Stimulated activated naive B cell treated with anti-CD40 and anti-IgM and Interleukin-4, amounts not matched to agents 10 μg/mL and 1 μg/mL and 100 μg/mL, for 72 hours (primary cell): ENCODE measurements at regions not wholly inside any gene's neighbourhood (a gene's known extent, or its start where the extent isn't known, plus 50 kb on each side); places are given as distances from the start of the nearest gene placed in this dataset.

ENCODE experiments used
- ATAC-seq, 2 donors: fragments of 150-1000 bp; cut with Tn5 transposase; replicated peaks; 2 replicates each; pipeline ENCODE4 v1.10.0; 2021; ENCODE audit warnings: moderate library complexity in 1 of 2
- DNase-seq: peaks from one replicate; pipeline ENCODE4 v3.0.0; 2021
- H3K27ac Mint-ChIP-seq: one replicate; pipeline ENCODE4 v1.8.0; 2022; ENCODE audit warnings: mild to moderate bottlenecking, mixed read lengths
- H3K27me3 Mint-ChIP-seq, 2 donors: one replicate each; pipeline ENCODE4 v1.8.0; 2022; ENCODE audit warnings: mixed read lengths in 2 of 2
- H3K36me3 Mint-ChIP-seq, 2 donors: one replicate each; pipeline ENCODE4 v1.8.0; 2022; ENCODE audit warnings: mixed read lengths in 2 of 2, mild to moderate bottlenecking in 1 of 2
- H3K4me1 Mint-ChIP-seq, 2 donors: one replicate each; pipeline ENCODE4 v1.8.0; 2022; ENCODE audit warnings: mixed read lengths in 2 of 2, mild to moderate bottlenecking in 1 of 2
- H3K4me3 Mint-ChIP-seq, 2 donors: one replicate each; pipeline ENCODE4 v1.8.0; 2022; ENCODE audit warnings: mild to moderate bottlenecking in 2 of 2, mixed read lengths in 2 of 2, moderate library complexity in 1 of 2
- H3K9me3 Mint-ChIP-seq, 2 donors: one replicate each; pipeline ENCODE4 v1.8.0; 2022; ENCODE audit warnings: mixed read lengths in 2 of 2, mild to moderate bottlenecking in 1 of 2

DNA sequence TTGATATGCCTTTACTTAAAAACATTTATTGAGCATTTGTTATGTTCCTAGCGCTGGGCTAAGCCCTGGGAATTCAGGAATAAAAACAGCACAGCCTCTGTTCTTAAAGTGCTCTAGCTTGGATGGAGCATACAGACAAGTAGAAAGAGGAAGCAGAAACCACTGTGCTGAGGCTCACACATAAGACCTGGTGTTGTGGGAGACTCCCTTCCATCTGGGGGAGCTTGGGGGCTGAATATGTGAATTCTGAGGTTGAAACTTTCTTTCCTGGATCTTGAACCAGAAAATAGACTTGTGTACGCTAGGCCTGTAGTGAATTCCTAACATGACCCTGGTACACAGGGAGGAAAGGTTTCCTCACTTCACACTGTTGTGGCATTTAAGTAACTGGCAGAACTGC is 209.9 kb downstream of the ZNF326 start:
- DNase-seq (no peak), ATAC-seq (no peak)
- Mint-ChIP-seq H3K4me3 (no peak overlapping the region), H3K9me3 (peaks cover 0 to 2% of the 10 kb centered on the region in 2 donors), H3K4me1 (no peaks in the 10 kb centered on the region), H3K27ac (no peak overlapping the region), H3K27me3 (peaks cover 0 to 5% of the 10 kb centered on the region in 2 donors), H3K36me3 (no peaks in the 10 kb centered on the region)

DNA sequence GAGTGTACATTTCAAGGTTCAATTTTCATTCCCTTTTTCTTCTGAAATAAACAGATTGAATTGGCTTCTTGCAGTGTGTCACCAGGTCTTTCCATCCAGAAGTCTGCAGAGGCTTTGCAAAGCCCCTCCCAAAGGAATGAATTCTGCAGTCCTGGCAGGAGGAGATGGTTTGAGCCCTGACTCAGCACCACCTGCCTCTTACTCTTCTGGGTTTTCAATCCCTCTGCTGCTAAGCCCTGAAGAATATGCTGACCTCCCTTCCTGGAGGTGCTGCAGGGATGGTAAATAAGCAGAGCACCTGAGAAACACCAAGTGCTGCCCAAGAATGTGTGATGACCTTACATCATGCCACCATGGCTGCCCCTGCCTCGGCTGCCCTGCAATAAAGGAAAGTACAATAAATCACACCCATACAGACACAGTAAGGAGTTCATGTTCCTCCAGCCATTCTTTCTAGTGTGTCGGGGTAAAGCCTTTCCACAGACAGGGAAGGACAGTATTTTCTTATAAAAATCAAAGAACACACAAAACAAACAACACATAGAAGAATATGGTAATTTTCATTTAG is 209.2 kb downstream of the ZNF326 start:
- Mint-ChIP-seq H3K4me3 (no peak overlapping the region), H3K36me3 (no peaks in the 10 kb centered on the region), H3K4me1 (no peaks in the 10 kb centered on the region), H3K27me3 (peaks cover 0 to 5% of the 10 kb centered on the region in 2 donors), H3K9me3 (peaks cover 0 to 2% of the 10 kb centered on the region in 2 donors), H3K27ac (no peak overlapping the region)
- DNase-seq (no peak), ATAC-seq (no peak)

DNA sequence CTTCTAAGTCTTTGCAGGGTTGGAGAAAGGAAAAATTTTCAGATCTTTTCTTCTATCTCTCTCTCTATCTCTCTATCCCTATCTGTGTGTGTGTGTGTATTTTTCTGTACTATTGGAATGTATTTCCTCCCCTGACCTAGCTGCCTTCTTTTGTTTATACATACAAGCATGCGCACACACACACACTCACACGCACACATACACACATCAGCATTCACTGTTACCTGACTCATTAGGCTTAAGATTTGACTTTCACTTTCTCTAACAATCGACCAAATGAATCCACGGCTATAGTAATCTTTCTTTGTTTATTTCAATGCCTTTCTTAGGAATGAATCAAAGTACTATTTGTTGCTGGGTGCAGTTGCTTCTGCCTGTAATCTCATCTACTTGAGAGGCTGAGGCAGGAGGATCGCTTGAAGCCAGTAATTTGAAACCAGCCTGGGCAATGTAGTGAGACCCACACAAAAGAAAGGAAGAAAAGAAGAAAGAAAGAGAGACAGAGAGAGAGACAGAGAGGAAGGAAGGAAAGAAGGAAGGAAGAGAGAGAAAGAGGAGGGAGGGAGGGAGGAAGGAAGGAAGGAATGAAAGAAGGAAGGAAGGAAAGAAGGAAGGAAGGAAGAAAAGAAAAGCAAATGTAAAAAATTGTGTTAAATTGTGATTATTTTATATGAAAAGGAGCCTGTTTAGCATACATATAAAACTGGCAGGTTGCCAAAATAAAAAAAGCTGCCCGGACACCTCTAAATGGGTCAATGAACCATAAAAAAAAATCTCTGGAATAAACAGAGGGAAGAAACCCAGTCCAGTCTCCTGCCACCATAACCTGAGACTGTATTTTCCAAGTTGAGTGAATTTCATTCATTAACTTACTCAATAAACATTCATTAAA is 206.8 kb downstream of the ZNF326 start:
- Mint-ChIP-seq H3K27me3 (peaks cover 0 to 10% of the 10 kb centered on the region in 2 donors), H3K27ac (no peak overlapping the region), H3K4me1 (no peaks in the 10 kb centered on the region), H3K9me3 (no peaks in the 10 kb centered on the region), H3K36me3 (no peaks in the 10 kb centered on the region), H3K4me3 (no peak overlapping the region)
- DNase-seq (no peak), ATAC-seq (no peak)

DNA sequence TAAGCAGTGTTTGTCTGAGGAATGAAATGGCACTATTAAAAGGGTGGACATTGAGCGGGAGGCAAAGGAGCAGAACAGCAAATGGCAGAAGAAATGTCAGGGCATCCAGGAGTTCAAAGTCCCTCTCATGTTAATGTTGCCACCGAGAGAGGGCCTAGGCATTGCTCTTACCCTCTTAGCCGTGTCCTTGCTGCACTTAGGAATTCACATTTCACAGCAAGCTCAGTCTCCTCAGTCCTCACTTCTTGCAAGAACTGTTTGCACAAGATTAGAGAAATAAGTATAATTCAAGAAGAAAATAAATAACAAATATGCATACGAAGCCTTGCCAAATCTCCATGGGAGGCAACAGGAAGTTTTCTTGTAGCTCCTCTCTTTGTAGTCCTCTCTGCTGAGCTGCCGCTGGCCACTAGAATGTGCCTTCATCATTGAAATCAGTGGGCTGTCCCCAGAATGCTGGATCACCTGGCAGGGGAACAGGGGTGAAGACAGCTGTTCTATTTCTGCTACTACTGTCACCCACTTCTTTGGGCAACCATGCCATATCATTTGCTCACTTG is 205.8 kb downstream of the ZNF326 start:
- no peaks in the 10 kb centered on the region for H3K36me3 Mint-ChIP-seq
- DNase-seq (no peak), ATAC-seq (no peak)
- peaks cover 0 to 10% of the 10 kb centered on the region in 2 donors for H3K27me3 Mint-ChIP-seq
- no peak overlapping the region for H3K27ac Mint-ChIP-seq
- no peaks in the 10 kb centered on the region for H3K4me1 Mint-ChIP-seq
- no peak overlapping the region for H3K4me3 Mint-ChIP-seq
- no peaks in the 10 kb centered on the region for H3K9me3 Mint-ChIP-seq

DNA sequence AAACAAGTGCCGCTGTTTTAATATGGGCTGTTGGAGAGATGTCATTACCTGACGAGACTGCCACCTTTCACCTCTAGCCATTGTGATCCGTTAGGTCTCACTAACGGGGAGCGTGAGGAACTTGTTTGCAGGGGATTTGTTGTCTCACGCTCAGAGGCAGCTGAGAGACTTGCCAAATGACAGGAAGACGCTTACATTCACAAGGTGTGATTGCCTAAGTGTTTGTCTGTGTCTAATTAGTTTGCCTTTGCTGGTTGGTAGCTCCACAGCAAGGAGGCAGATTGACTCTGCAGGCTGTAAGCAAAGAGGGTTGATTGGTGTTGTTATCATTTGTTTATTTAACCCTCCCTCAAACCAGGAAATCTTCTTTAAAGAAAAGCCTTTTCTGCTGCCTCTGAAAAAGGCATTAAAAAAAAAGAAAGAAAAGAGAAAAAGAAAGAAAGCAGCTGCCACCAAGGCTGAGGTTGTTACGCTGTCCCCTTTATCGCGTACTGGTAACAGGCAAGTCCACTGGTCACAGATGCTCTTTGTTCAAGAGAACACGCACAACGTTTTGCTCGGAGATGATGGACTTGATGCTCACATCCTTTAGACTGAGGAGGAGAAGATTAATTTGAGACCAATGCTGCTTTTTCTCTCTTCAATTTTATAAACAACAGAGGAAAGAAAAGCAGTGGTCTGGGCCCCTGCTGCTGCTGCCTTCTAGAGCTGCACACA is 203.9 kb downstream of the ZNF326 start:
- Mint-ChIP-seq H3K27me3 (peaks cover 6 to 13% of the 10 kb centered on the region in 2 donors), H3K27ac (no peak overlapping the region), H3K9me3 (no peaks in the 10 kb centered on the region), H3K36me3 (no peaks in the 10 kb centered on the region), H3K4me3 (no peak overlapping the region), H3K4me1 (no peaks in the 10 kb centered on the region)
- DNase-seq (no peak), ATAC-seq (no peak)

DNA sequence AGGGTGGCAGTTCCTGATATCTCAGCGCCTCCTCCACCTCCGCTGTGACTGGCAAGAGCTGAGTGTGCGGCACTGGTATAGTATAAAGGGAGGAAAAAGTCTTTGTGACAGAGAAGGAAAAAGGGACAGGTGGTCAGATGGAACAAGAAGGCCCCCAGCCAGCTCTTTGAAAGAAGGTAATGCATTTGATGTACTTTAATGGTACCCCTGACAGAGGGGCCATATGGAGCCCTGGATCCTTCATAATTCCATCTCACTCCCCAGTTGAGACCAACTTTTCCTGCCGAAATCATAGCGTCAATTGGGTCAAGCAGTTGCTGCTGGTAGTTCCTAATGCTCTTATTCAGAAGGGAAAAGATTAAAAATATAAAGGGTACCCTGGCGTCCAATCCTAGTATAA is 198.2 kb downstream of the ZNF326 start:
- H3K27ac Mint-ChIP-seq: no peak overlapping the region
- H3K36me3 Mint-ChIP-seq: no peaks in the 10 kb centered on the region
- H3K4me1 Mint-ChIP-seq: no peaks in the 10 kb centered on the region
- no peaks in the 10 kb centered on the region for H3K9me3 Mint-ChIP-seq
- DNase-seq: no peak
- no peak for ATAC-seq
- H3K4me3 Mint-ChIP-seq: no peak overlapping the region
- peaks cover 6 to 8% of the 10 kb centered on the region in 2 donors for H3K27me3 Mint-ChIP-seq

DNA sequence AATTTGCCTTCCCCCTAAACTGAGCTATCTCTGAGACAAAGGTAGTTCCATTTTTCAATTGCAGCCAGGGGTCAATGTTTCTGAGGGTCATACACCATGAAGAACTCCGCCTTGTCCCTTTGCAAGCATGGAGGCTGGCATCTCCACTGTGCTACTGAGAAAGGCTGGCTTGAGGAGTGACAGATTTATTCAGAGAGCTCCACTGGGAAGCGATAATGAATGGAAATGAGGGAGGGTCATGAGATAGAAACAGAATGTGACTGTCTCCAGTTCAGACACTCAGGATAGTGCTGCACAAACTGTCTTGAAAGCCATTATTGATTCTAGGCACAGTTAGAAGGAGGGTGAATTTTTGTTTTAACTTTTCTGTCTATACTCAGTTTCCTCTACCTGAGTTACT is 197.5 kb downstream of the ZNF326 start:
- H3K4me1 Mint-ChIP-seq: no peaks in the 10 kb centered on the region
- no peaks in the 10 kb centered on the region for H3K36me3 Mint-ChIP-seq
- no peak overlapping the region for H3K27ac Mint-ChIP-seq
- DNase-seq (no peak), ATAC-seq (no peak)
- no peak overlapping the region for H3K4me3 Mint-ChIP-seq
- no peaks in the 10 kb centered on the region for H3K9me3 Mint-ChIP-seq
- peaks cover 6 to 8% of the 10 kb centered on the region in 2 donors for H3K27me3 Mint-ChIP-seq

DNA sequence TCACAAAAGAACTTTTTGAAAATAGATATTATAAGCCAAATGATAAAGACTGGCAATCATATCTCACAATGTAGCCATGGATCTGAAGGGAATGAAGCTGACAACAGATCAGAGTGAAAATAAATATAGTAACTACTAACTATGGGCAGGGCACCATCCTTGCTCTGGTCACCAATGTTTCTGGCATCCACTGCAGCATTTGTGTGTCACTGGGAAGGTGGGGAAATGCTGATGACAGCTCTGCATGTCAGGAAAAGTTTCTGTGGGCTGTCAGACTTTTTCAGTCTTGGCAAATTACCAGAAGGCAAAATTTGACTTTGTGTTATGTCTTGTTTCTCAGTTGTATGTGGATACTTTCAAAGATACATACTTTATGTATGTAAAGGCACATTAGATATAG is 195.6 kb downstream of the ZNF326 start:
- H3K27ac Mint-ChIP-seq: no peak overlapping the region
- DNase-seq: no peak
- no peaks in the 10 kb centered on the region for H3K9me3 Mint-ChIP-seq
- H3K4me3 Mint-ChIP-seq: no peak overlapping the region
- H3K4me1 Mint-ChIP-seq: no peaks in the 10 kb centered on the region
- H3K36me3 Mint-ChIP-seq: no peaks in the 10 kb centered on the region
- ATAC-seq: no peak
- peaks cover 8 to 11% of the 10 kb centered on the region in 2 donors for H3K27me3 Mint-ChIP-seq

DNA sequence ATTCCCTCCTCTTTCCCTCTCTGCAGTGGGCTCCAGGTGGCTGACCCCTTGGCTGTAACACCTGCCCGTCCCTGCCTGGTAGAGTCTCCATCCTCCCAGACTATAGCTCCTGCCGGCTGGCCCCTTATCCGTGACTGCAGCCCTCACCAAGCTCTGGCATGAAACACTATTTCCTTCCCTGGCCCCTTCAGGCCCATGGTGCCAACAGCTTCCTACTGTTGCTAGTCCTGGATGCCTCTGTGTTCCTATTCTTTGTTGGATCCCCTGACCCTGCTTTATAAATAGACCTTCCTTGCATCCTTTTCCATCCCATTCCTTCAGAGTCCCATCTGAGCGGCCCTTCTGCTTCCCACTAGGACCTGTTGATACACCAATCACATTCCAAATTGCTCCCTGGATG is 195.0 kb downstream of the ZNF326 start:
- Mint-ChIP-seq H3K9me3 (no peaks in the 10 kb centered on the region), H3K36me3 (no peaks in the 10 kb centered on the region), H3K4me1 (no peaks in the 10 kb centered on the region), H3K27ac (no peak overlapping the region), H3K4me3 (no peak overlapping the region), H3K27me3 (peaks cover 8 to 11% of the 10 kb centered on the region in 2 donors)
- DNase-seq: no peak
- no peak for ATAC-seq

DNA sequence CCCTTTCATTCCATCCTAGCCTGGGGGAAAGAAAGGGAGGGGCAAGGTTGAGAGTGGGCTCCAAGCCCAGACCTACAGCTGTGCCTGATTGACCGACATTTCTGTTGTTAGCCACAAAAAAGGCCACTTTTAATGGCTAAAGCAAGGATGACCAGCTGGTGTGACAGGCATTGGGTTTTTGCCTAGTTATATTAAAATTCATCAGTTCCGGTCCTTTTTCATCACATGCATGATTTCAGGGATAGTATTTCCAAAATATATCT is 192.3 kb downstream of the ZNF326 start:
- ATAC-seq (no peak), DNase-seq (no peak)
- no peaks in the 10 kb centered on the region for H3K4me1 Mint-ChIP-seq
- no peaks in the 10 kb centered on the region for H3K36me3 Mint-ChIP-seq
- H3K9me3 Mint-ChIP-seq: no peaks in the 10 kb centered on the region
- no peak overlapping the region for H3K4me3 Mint-ChIP-seq
- peaks cover 4 to 5% of the 10 kb centered on the region in 2 donors for H3K27me3 Mint-ChIP-seq
- H3K27ac Mint-ChIP-seq: no peak overlapping the region

DNA sequence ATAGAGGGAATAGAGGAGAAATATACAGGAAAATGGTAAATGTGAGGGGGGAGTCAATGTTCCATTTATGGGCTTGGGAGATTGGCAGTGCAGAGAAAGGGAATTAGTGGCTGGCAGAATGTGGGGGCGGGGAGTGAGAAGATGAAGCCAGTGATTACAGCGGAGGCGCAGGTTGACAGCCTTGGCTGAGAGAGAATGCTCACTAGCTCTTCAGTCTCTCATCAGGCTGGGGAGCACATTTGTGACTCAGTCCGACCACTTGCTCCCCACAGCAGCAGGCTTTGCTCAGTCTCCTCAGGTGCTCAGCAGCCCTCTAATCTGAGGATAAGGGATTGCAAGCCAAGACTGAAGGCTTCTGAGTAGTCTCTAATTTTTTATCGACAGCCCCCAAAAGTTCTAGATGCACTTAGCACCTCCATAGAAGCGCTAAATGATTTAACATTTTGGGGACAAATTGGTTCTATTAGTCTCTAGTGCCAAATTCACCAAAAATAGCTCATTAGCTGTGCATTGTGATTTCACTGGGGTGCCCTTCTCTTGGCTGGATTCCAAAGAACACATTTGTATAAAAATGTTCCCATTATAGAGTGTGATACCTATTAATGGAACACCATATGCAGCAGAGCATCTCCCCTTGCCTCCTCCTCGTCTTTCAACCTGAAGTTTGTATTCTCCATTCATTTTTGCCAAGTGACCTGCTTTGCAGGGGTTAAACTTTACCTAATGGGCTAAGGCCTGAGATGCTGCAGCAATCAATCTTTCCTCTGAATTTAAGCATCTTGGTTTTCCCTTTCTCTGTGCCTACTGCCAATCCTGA is 191.8 kb downstream of the ZNF326 start:
- Mint-ChIP-seq H3K36me3 (no peaks in the 10 kb centered on the region), H3K4me3 (no peak overlapping the region), H3K27me3 (peaks cover 4 to 5% of the 10 kb centered on the region in 2 donors)

DNA sequence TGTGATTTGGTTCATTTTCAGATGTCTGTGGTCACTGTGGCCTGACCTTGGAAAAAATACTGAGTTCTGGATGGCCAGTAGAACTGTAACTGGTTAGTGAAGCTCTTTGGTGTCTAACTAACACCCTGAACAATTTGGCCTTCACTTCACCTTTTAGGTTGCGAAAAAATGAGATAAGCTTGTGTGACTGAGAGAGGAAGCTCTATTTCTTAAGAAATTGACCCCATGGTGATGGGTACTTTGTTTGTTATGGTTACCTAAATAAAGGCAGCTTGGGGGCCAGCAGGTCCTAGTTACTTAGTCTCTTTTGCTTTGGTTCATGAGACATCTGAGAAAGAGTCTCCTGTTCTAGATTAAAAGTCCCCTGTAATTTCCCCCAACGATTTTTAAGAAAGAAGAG is 181.6 kb downstream of the ZNF326 start:
- Mint-ChIP-seq H3K36me3 (no peaks in the 10 kb centered on the region), H3K4me1 (no peaks in the 10 kb centered on the region), H3K4me3 (no peak overlapping the region), H3K9me3 (peaks cover 0 to 6% of the 10 kb centered on the region in 2 donors), H3K27me3 (no peaks in the 10 kb centered on the region), H3K27ac (no peak overlapping the region)
- DNase-seq (no peak), ATAC-seq (peak in 1 of 2 donors; percentile 60)

More for the DNA sequence above, 191.8 kb downstream of the ZNF326 start:
- no peaks in the 10 kb centered on the region for H3K4me1 Mint-ChIP-seq
- H3K27ac Mint-ChIP-seq: no peak overlapping the region
- DNase-seq: no peak
- ATAC-seq: no peak
- H3K9me3 Mint-ChIP-seq: no peaks in the 10 kb centered on the region

DNA sequence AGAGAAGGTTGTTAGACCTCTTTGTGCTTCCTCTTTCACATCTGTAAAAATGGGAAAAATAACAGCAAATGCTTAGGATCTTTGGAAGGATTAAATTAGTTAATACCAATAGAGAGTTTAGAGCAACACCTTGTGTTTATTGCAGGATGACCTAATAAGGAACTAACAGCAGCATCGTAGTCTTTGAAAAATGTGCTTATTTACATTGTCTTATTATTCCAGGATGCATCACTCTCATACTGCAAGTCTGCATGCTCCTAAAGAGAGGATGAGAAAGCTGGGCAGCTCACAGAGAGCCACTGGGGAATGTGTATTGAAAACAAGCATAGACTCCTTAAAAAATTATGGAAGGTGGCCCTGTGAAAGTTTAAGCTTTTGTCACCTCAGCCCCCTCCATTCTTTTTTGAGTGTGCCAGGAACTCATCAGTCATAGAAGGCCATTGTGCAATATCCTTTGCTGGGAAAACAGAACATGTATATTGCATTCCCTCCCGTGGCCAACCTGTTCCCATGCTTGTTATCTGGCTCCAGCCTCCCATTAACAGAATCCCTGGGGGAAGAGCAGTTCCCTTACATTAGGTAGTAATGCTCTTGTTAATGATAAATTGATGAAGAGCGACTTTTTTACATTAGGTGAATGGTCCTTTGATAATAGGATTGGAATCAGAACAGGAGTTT is 180.7 kb downstream of the ZNF326 start:
- ATAC-seq (no peak), DNase-seq (no peak)
- Mint-ChIP-seq H3K36me3 (no peaks in the 10 kb centered on the region), H3K9me3 (peaks cover 0 to 6% of the 10 kb centered on the region in 2 donors), H3K27me3 (no peaks in the 10 kb centered on the region), H3K4me3 (no peak overlapping the region), H3K4me1 (no peaks in the 10 kb centered on the region), H3K27ac (no peak overlapping the region)
